Neuronal stem cell (in vitro differentiated cells): ENCODE measurements at regions not wholly inside any gene's neighbourhood (a gene's known extent, or its start where the extent isn't known, plus 50 kb on each side); places are given as distances from the start of the nearest gene placed in this dataset.

Experiments used
- DNase-seq: peaks from one replicate; pipeline ENCODE4 v3.0.0-alpha.2; 2013; ENCODE audit warnings: low spot score
- H2AFZ ChIP-seq: one replicate; pipeline ENCODE4 v1.6.1; 2013; ENCODE audit warnings: mild to moderate bottlenecking, low read length, inconsistent platforms
- H2AK5ac ChIP-seq: 2 replicates; pipeline ENCODE4 v1.6.1; 2013; ENCODE audit warnings: low read depth, mild to moderate bottlenecking, inconsistent platforms, low read length, moderate library complexity, mixed read lengths
- H2BK120ac ChIP-seq: 2 replicates; pipeline ENCODE4 v1.6.1; 2013; ENCODE audit warnings: low read depth, mild to moderate bottlenecking, inconsistent platforms, low read length, moderate library complexity, mixed read lengths
- H2BK12ac ChIP-seq: one replicate; pipeline ENCODE4 v1.6.1; 2013; ENCODE audit warnings: low read length, inconsistent platforms
- H2BK15ac ChIP-seq: 2 replicates; pipeline ENCODE4 v1.6.1; 2013; ENCODE audit warnings: mild to moderate bottlenecking, low read length, inconsistent platforms, mixed read lengths
- H2BK5ac ChIP-seq: one replicate; pipeline ENCODE4 v1.6.1; 2013; ENCODE audit warnings: inconsistent platforms, mild to moderate bottlenecking, low read length, moderate library complexity
- H3K14ac ChIP-seq: one replicate; pipeline ENCODE4 v1.6.1; 2013; ENCODE audit warnings: low read length, inconsistent platforms
- H3K18ac ChIP-seq: 2 replicates; pipeline ENCODE4 v1.6.1; 2013; ENCODE audit warnings: low read length, inconsistent platforms
- H3K23ac ChIP-seq: 2 replicates; pipeline ENCODE4 v1.6.1; 2013; ENCODE audit warnings: low read depth, mild to moderate bottlenecking, mixed read lengths, low read length, inconsistent platforms; ENCODE audit not compliant: poor library complexity
- H3K27ac ChIP-seq: replicated peaks from 3 replicates; pipeline ENCODE4 v1.5.1; 2013; ENCODE audit warnings: low read length, inconsistent platforms
- H3K27me3 ChIP-seq, 3 experiments: 2 replicates each; pipeline ENCODE4 v1.6.1; 2013; ENCODE audit warnings: low read length in 3 of 3, mild to moderate bottlenecking in 2 of 3, inconsistent platforms in 1 of 3, low read depth in 1 of 3, mixed read lengths in 1 of 3, moderate library complexity in 1 of 3; ENCODE audit not compliant: control insufficient read depth in 3 of 3, insufficient read depth in 3 of 3
- H3K36me3 ChIP-seq, 2 donors: replicated peaks in 1 of 2; 2 replicates each; pipeline ENCODE4 v1.6.1; 2013; ENCODE audit warnings: low read length in 2 of 2; ENCODE audit not compliant: control insufficient read depth in 2 of 2, insufficient read depth in 2 of 2
- H3K4ac ChIP-seq: 2 replicates; pipeline ENCODE4 v1.6.1; 2013; ENCODE audit warnings: inconsistent platforms, mild to moderate bottlenecking, low read length, moderate library complexity
- H3K4me1 ChIP-seq, 2 donors: 1 replicate in 1 of 2; 2 replicates in 1 of 2; pipeline ENCODE4 v1.6.1; 2013; ENCODE audit warnings: low read length in 2 of 2, low read depth in 1 of 2; ENCODE audit not compliant: control insufficient read depth in 2 of 2, insufficient read depth in 1 of 2
- H3K4me2 ChIP-seq: one replicate; pipeline ENCODE4 v1.6.1; 2013; ENCODE audit warnings: mild to moderate bottlenecking, low read length, inconsistent platforms; ENCODE audit not compliant: insufficient read depth, poor library complexity, severe bottlenecking
- H3K4me3 ChIP-seq, 2 donors: 2 replicates each; pipeline ENCODE4 v1.5.1; 2013; ENCODE audit warnings: low read length in 2 of 2, mild to moderate bottlenecking in 2 of 2, inconsistent platforms in 1 of 2, moderate library complexity in 1 of 2
- H3K79me1 ChIP-seq: one replicate; pipeline ENCODE4 v1.6.1; 2013; ENCODE audit warnings: low read depth, mild to moderate bottlenecking, inconsistent platforms, low read length, moderate library complexity
- H3K9ac ChIP-seq: one replicate; pipeline ENCODE4 v1.6.1; 2013; ENCODE audit warnings: mild to moderate bottlenecking, low read depth, low read length, inconsistent platforms; ENCODE audit not compliant: poor library complexity
- H3K9me3 ChIP-seq, 2 donors: replicated peaks in 1 of 2; 2 replicates each; pipeline versions ENCODE3 to v1.6.1; 2013; ENCODE audit warnings: low read length in 2 of 2, mild to moderate bottlenecking in 2 of 2, inconsistent platforms in 1 of 2, low read depth in 1 of 2, mixed read lengths in 1 of 2, moderate library complexity in 1 of 2; ENCODE audit not compliant: control insufficient read depth in 2 of 2, insufficient read depth in 1 of 2
- H4K8ac ChIP-seq: one replicate; pipeline ENCODE4 v1.6.1; 2013; ENCODE audit warnings: low read depth, mild to moderate bottlenecking, inconsistent platforms, low read length, moderate library complexity
- H4K91ac ChIP-seq: one replicate; pipeline ENCODE4 v1.6.1; 2013; ENCODE audit warnings: low read length, low read depth, mild to moderate bottlenecking, inconsistent platforms; ENCODE audit not compliant: poor library complexity
- WGBS, 2 donors: extraction: QIAGEN DNeasy Blood & Tissue Kit; methylation state at CpG; one replicate each; pipeline ENCODE4 v1.1.7; 2013; ENCODE audit warnings: missing lambda C conversion rate in 2 of 2, mixed read lengths in 1 of 2; ENCODE audit not compliant: insufficient read length in 2 of 2, insufficient replicate concordance in 1 of 2; ENCODE audit errors: extremely low coverage in 2 of 2; 5-methylcytosine and 5-hydroxymethylcytosine counted together

- Histone ChIP-seq H3K27me3 (no peaks in the 10 kb centered on the region), H3K4me1 (peaks cover 0 to 2% of the 10 kb centered on the region in 2 donors), H4K91ac (no peak overlapping the region), H3K27ac (no peak overlapping the region), H3K9me3 (no peaks in the 10 kb centered on the region), H3K9ac (no peak overlapping the region), H3K4ac (no peak overlapping the region), H2AFZ (no peak overlapping the region), H3K79me1 (no peaks in the 10 kb centered on the region), H4K8ac (no peak overlapping the region), H3K4me2 (no peak overlapping the region), H3K18ac (no peak overlapping the region), H2BK12ac (no peak overlapping the region), H3K23ac (no peak overlapping the region), H3K36me3 (no peaks in the 10 kb centered on the region), H2AK5ac (no peak overlapping the region), H3K4me3 (no peak overlapping the region), H2BK5ac (no peak overlapping the region), H3K14ac (no peak overlapping the region), H2BK15ac (no peak overlapping the region), H2BK120ac (no peak overlapping the region)
- no peak for DNase-seq
- no CpG with 5 or more reads among the region's 1 CpG for WGBS, 2 donors
Measured at GRCh38 chr5:153099328-153099727, 391.1 kb upstream of the GRIA1 start.

DNA sequence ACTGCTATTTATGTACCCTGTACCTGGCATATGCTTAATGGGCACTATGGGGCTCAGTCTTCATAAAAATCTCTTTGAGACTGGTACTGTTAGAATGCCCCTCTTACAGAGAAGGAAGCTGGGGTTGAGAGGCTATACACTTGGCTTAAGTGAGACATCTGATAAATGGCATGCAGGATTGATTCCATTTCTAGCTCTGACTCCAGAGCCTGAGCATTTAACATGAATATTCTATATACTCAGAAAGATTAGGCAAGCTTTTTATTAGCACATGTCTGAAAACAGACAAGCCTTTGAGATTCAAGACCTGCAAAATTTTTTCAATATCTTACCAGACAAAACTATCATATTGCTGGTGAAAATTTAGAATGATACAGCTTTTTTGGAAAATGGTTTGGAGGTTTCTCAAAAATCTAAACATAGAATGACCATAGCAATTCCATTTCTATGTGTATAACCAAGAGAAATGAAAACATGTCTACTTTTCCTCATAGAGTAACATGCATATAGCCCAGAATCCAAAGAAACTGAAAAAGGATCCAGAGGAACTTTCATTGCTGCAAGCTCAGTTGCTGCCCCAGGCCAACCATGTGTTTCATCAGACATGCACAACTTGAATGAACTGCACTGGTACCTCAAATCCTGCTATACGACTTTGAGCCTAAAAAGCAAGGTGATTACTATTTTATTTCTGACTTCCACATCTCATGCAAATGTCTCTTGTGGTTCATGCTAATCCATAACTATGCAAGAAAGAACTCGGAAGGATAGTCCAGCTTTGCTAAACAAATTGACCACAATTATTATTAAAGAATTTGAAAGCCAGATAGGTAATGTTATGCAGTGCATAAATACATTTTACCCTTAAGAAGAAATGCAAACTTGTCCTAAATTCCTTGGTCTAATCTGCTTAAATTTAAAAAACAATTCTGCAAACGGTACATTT, 389.0 kb upstream of the GRIA1 start:
- Histone ChIP-seq H2AFZ (no peak overlapping the region), H3K14ac (no peak overlapping the region), H2BK5ac (no peak overlapping the region), H2AK5ac (no peak overlapping the region), H3K4me1 (peaks cover 0 to 2% of the 10 kb centered on the region in 2 donors), H2BK15ac (no peak overlapping the region), H3K27me3 (no peaks in the 10 kb centered on the region), H3K23ac (no peak overlapping the region), H3K18ac (no peak overlapping the region), H3K36me3 (no peaks in the 10 kb centered on the region), H3K27ac (no peak overlapping the region), H3K79me1 (no peaks in the 10 kb centered on the region), H4K8ac (no peak overlapping the region), H3K9ac (no peak overlapping the region), H3K4ac (no peak overlapping the region), H2BK12ac (no peak overlapping the region), H3K4me2 (no peak overlapping the region), H2BK120ac (no peak overlapping the region), H3K4me3 (no peak overlapping the region), H3K9me3 (no peaks in the 10 kb centered on the region), H4K91ac (no peak overlapping the region)
- WGBS, 2 donors, result no CpG with 5 or more reads among the region's 3 CpGs
- no peak for DNase-seq

- Histone ChIP-seq H3K36me3 (no peaks in the 10 kb centered on the region), H3K27me3 (no peaks in the 10 kb centered on the region), H4K91ac (no peak overlapping the region), H3K9ac (no peak overlapping the region), H2BK5ac (no peak overlapping the region), H3K4me1 (no peaks in the 10 kb centered on the region), H3K4ac (no peak overlapping the region), H4K8ac (no peak overlapping the region), H3K23ac (no peak overlapping the region), H3K9me3 (no peaks in the 10 kb centered on the region), H3K4me3 (no peak overlapping the region), H3K4me2 (no peak overlapping the region), H2BK15ac (no peak overlapping the region), H2AFZ (no peak overlapping the region), H3K14ac (no peak overlapping the region), H2BK120ac (no peak overlapping the region), H3K27ac (no peak overlapping the region), H2AK5ac (no peak overlapping the region), H2BK12ac (no peak overlapping the region), H3K79me1 (no peaks in the 10 kb centered on the region), H3K18ac (no peak overlapping the region)
- no peak for DNase-seq
- WGBS, 2 donors, result no CpG with 5 or more reads among the region's 1 CpG
Measured at GRCh38 chr5:153116916-153117315, 373.6 kb upstream of the GRIA1 start.

DNA sequence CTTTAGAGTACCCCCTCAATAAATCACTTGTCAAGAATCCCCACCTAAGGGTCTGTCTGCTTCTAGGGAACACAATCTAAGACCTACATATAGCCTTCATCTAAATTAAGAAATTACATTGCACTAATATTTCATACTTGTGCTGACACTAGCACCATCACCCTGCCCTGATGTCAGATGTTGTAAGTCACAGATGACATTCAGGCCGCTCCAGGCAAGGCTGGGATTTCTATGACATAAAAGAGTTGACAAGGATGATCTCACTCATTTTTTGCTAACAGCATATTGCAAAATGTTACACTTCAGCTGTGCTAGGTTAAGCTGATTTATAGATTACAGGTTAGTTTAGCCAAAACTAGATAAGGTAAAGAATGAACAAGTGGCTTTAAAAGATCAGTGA, 372.5 kb upstream of the GRIA1 start:
- Histone ChIP-seq H4K91ac (no peak overlapping the region), H3K4me3 (no peak overlapping the region), H2BK15ac (no peak overlapping the region), H3K4me1 (peaks cover 0 to 2% of the 10 kb centered on the region in 2 donors), H3K23ac (no peak overlapping the region), H3K27me3 (no peaks in the 10 kb centered on the region), H2AFZ (no peak overlapping the region), H3K36me3 (no peaks in the 10 kb centered on the region), H3K4ac (no peak overlapping the region), H4K8ac (no peak overlapping the region), H3K14ac (no peak overlapping the region), H3K9me3 (no peaks in the 10 kb centered on the region), H3K27ac (no peak overlapping the region), H2AK5ac (no peak overlapping the region), H3K79me1 (no peaks in the 10 kb centered on the region), H3K18ac (no peak overlapping the region), H2BK5ac (no peak overlapping the region), H3K9ac (no peak overlapping the region), H2BK120ac (no peak overlapping the region), H3K4me2 (no peak overlapping the region), H2BK12ac (no peak overlapping the region)
- WGBS, 2 donors, result no CpG with 5 or more reads among the region's 1 CpG
- DNase-seq, result no peak
